NCI-H2196 treated with DMSO at 0.1 percent for 48 hours (cell line): ENCODE measurements at regions not wholly inside any gene's neighbourhood (a gene's known extent, or its start where the extent isn't known, plus 50 kb on each side); places are given as distances from the start of the nearest gene placed in this dataset.

Experiments used
- DNase-seq: peaks from one replicate; lab custom pipeline; 2025; ENCODE audit not compliant: unreplicated experiment; lab: John Stamatoyannopoulos, UW

DNA sequence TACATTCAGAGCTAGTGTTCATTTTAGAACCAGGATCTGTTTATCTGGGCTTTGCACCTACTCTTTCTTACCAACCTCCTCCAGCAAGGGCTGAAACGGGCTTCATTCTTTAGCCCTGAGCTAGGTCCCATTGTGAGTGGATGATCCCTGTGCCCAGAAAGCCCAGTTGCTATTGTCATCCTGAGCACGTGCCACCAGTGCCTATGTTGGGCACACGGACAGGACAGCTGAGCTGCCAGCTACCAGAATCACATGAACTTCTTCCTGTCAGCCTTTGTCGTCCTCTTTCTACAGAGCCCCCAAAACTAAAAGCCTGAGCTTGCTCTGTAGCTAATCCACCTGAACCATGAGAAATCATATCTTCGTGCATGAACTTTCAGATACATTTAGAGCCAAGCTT is 74.4 kb upstream of the NTM start:
- no peak for DNase-seq

DNA sequence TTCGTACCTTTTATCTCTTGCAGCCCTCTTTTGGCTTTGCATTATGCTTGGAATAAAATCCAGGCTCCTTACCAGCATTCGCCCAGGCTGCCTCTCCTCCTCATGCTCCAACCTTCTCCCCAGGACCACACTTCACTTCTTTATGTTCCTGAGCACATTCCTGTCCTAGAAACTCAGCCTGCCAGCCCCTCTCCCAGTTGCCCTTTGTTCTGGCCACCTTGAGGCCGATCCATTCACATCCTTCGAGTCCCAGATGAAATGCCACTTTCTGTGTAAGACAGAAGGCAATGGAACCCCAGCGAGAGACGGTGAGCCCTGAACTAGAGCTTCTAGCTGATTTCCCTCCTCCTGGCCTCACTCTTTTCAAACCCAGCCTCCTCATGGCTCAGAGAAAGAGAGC is 73.0 kb upstream of the NTM start:
- DNase-seq: no peak

DNA sequence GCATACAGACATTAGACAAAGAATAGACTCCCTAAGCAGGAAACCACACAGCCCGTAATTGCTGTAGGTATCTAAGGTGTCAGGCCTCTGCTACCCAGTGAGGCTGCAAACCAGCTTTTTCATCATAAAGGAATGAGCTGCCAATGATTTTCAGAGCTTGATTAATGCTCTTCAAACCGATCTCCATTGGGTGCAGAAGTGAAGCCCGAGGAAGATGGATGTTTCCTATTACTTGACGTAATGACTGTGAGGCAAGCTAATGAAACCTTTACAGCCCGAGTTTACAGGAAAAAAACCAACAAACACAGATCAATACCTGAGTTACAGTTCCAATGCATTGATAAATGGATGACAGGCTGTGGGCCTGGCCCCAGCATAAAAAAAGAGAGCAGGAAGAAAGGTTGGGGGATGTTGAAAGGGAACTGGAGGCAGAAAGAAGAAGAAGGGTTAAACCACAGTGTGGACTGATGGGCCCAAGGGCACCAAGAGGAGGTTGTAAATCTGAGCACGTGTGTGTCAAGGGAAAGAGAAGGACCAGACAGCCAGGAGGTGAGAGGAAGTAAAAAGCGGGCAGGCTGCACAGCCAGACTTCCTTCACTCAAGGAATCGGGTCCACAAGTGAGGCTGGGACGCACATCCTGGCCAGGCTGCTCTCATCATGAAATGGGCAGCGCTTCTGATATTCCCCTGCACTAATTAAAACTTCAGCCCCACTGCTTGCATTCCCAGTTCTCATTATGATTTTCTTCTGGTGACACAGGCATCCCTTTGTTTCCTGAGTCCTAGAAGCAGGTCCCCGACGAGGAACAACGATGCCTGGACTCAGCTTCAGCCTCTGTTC is 70.6 kb upstream of the NTM start:
- no peak for DNase-seq

DNA sequence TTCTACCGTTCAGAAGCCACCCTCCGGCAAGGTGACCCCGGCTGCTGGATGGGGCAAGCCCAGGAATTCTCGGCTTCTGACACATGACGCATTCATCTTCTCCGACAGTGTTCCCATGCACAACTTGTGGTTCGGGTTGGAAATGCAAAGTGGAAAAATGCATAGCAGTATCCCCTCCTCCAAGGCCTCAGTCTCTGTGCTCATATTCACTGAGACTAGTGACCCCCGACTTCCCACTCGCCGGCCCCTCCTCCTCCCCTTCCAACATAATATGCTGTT is 70.0 kb upstream of the NTM start:
- DNase-seq: no peak

DNA sequence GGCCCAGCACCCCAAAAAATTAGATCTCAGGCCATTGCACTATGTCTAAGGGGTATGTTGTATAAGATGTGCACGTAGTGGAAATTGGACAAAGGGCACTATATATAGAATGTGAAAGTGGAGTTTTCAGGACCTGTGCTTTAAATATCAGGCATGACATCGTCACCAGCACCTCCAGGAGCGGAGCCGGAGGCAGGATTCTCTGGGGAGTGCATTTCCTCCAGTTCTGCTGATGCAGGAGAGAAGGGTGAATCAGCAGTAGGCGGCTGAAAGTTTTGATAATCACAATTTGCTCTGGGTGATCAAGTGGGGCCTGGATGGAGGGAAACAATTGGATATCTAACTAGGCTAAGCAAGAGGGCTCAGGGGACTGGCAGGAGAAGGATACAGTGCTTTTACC is 69.1 kb upstream of the NTM start:
- DNase-seq: no peak

DNA sequence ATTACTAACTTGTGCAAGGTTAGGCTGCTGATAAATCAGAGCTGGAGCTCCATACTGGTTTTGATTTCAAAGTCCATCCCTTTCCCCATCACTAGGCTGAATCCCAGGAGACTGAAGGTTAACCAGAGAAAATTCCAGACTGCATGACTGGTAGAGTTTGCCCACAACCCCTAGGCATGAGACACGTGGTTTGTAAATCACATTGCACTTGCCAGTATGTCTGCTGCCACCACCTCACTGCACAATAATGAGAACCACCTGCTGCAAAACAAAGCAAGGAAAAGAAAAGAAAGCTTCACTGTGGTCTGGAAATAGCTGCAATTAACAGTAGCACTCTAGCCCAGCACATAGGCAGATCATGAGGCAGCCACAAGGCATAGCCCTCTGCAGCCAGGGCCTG is 67.6 kb upstream of the NTM start:
- no peak for DNase-seq

DNA sequence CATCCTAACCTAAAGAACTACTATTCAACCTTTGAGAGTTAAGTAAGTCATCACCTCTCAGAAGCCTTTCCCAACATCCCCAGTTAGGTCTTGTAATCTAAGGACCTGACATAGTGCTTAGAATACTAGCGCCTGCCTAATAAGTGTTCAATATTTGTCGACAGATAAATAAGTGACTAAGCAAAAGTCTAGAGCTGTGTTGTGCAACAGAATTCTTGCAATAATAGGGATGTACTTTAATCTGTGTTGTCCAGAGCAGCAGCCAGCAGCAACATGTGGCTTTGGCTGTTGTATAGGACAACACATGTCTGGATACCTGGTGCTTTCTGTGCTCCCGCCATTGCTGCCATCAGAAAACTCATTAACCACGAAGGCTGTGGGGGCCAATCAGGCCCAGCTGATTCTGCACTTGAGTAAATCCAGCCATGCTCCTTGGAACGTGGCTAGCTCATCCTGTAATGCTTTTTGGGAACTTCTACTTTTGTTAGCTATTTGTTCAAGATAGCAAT is 66.8 kb upstream of the NTM start:
- DNase-seq: no peak

DNA sequence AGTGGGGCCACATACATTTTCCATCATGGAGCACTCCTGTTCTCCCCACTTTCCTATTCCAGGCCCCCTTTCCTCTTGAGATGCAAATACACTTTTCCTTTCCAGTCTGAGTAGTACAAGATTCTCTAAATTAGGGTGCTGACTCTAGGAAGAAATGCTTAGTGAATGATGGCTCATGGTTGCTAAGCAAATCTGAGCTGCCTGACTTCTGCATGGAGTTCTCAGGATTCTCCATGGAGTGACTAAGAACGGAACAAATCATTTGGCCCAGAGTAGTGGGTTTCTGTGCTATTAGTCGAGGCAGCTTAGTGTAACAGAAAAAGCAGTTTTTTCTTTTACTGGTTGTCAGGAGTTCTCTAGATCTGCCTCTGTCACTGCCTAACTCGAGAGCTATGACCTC is 65.4 kb upstream of the NTM start:
- DNase-seq: no peak

DNA sequence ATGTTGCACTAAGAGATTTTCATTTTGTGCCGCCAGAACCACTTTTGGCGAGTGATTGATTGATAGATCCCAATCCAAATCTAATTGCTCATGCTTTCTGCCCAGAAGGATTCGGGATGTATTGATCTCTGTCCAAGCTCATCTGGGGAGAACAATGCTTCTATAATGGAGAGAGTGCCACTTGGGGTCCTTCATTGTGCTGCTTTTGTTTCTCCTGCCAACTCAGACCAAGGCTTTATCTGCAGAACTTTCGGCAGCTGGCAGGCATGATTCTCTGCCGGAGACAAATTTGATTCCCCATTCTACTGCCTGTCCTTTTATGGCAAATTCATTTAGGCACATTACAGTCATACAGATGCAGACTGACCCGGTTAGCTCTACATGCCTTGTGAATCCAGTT is 62.9 kb upstream of the NTM start:
- DNase-seq: no peak

DNA sequence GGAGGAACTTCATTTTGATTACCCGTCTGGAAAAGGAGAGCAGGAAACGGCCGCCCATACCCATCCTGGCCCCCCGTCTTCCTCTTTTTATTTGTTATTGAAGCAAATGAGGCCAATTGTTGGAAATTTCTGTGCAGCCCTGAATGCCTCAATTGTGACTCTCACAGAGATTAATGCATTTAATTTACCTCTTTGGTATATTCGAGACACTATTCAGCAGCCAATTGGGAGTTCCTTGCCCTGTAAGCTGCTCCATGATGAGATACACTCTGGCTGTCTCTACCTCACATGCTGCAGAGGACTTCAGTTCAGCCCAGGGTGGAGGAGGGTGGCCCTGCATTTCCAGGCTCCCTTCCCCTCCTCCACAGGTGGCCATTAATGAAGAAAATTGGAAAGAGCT is 60.6 kb upstream of the NTM start:
- DNase-seq: no peak

DNA sequence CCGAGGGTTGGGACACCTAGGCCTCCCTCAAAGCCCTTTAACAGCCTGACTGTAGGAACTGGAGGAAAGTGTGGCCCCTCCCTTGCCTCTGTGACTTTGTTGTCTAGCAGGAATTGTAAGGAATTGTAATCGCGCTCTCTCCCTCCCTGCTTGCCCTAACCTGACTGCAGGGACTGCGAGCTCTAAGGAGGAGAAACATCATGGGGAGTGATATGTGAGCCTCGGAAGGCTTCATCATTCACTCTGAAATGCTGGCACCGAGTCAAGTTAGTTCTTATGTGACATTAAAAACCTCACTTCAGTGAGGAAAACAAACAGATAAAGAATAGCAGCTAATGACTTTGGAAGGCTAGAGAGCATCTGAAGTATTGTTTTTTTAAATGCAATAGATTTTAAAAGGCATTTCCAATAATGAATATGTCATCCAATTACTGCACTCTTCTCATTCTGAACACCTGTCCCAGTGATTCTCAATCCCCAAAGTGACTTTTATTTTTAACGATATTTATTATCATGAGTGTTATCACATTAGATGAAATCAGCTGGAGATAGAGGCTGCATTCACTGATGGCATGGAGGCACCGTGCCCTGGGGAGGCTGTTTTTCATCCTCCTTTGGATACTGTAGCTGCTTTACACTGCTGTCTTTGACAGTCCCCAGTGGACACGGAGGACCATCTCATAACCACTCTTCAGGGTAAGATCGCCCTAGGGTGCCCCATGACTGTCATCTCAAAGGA is 58.5 kb upstream of the NTM start:
- DNase-seq: no peak
